MCF 10A (cell line): ENCODE measurements at regions not wholly inside any gene's neighbourhood (a gene's known extent, or its start where the extent isn't known, plus 50 kb on each side); places are given as distances from the start of the nearest gene placed in this dataset.

ENCODE experiments used
- BruUV-seq: library from RNA; stranded (reverse); fragments of 400-500 nt; replicated peaks from 2 replicates; lab custom pipeline; 2021; lab: Mats Ljungman, UMichigan
- CTCF ChIA-PET: fragments of 300-600 bp; sonication (Branson Sonifier 250); formaldehyde crosslinking; extraction: SDS; loops from one replicate; lab custom pipeline; 2021; ENCODE audit warnings: antibody characterized with exemption, inconsistent platforms; lab: Yijun Ruan, JAX
- POLR2A ChIA-PET: fragments of 300-600, 350-650 bp; sonication (Branson Sonifier 250); formaldehyde crosslinking; extraction: SDS; loops from one replicate; lab custom pipeline; 2020; ENCODE audit warnings: antibody characterized with exemption, inconsistent platforms; lab: Yijun Ruan, JAX
- DNase-seq: peaks from one replicate; pipeline ENCODE4 v3.0.0-alpha.2; 2018; ENCODE audit not compliant: unreplicated experiment
- H3K27ac Mint-ChIP-seq: one replicate; pipeline ENCODE4 v1.8.0; 2022; ENCODE audit warnings: mild to moderate bottlenecking, low read depth, mixed read lengths; ENCODE audit not compliant: unreplicated experiment
- H3K27me3 Mint-ChIP-seq: one replicate; pipeline ENCODE4 v1.8.0; 2022; ENCODE audit warnings: mixed read lengths; ENCODE audit not compliant: insufficient read depth, unreplicated experiment
- H3K36me3 Mint-ChIP-seq: one replicate; pipeline ENCODE4 v1.8.0; 2022; ENCODE audit warnings: mild to moderate bottlenecking, moderate library complexity, mixed read lengths; ENCODE audit not compliant: insufficient read depth, unreplicated experiment
- H3K4me1 Mint-ChIP-seq: one replicate; pipeline ENCODE4 v1.8.0; 2022; ENCODE audit warnings: mixed read lengths; ENCODE audit not compliant: insufficient read depth, unreplicated experiment
- H3K4me3 Mint-ChIP-seq: one replicate; pipeline ENCODE4 v1.8.0; 2022; ENCODE audit warnings: mild to moderate bottlenecking, moderate library complexity, mixed read lengths; ENCODE audit not compliant: unreplicated experiment
- H3K9me3 Mint-ChIP-seq: one replicate; pipeline ENCODE4 v1.8.0; 2022; ENCODE audit warnings: mixed read lengths; ENCODE audit not compliant: unreplicated experiment
- CTCF ChIP-seq: fragments of 200-600 bp; IDR thresholded peaks from one replicate; pipeline ENCODE4 v1.8.0; 2022; ENCODE audit warnings: antibody characterized with exemption, mild to moderate bottlenecking; ENCODE audit not compliant: unreplicated experiment
- intact Hi-C: fragments of 100-400 bp; cut with micrococcal nuclease; formaldehyde crosslinking; loops from 2 replicates; pipeline ENCODE4 v1.14.1; 2022

- Mint-ChIP-seq H3K36me3 (no peaks in the 10 kb centered on the region), H3K4me3 (no peak overlapping the region), H3K27me3 (no peaks in the 10 kb centered on the region), H3K9me3 (no peaks in the 10 kb centered on the region), H3K4me1 (no peaks in the 10 kb centered on the region), H3K27ac (no peak overlapping the region)
- no peak for TF ChIP-seq CTCF
- POLR2A ChIA-PET: interaction anchor here (0.8 kb wide), 1 partner anchor 29 kb away, joined by 3 read pairs; no protein-coding TSS in a partner anchor
- CTCF ChIA-PET: no interaction called here
- intact Hi-C loops: no loop called here
- BruUV-seq: no TSS peak
- DNase-seq: no peak
Observed at GRCh38 chr1:239590556-239590955, 204.2 kb downstream of the CHRM3 start.

- CTCF ChIA-PET: interaction anchor here (0.6 to 0.9 kb wide), 2 partner anchors 11 to 616 kb away, joined by 3 read pairs; no protein-coding TSS in a partner anchor
- Mint-ChIP-seq H3K4me3 (no peak overlapping the region), H3K36me3 (no peaks in the 10 kb centered on the region), H3K9me3 (no peaks in the 10 kb centered on the region), H3K4me1 (no peaks in the 10 kb centered on the region), H3K27ac (no peak overlapping the region), H3K27me3 (no peaks in the 10 kb centered on the region)
- BruUV-seq: no TSS peak
- no peak for DNase-seq
- TF ChIP-seq CTCF: no peak
- POLR2A ChIA-PET: interaction anchor here (1.5 kb wide), 1 partner anchor 13 kb away, joined by 4 read pairs; no protein-coding TSS in a partner anchor
- intact Hi-C loops: no loop called here
Observed at GRCh38 chr1:239593527-239593926, 207.2 kb downstream of the CHRM3 start.

- no peak for DNase-seq
- Mint-ChIP-seq H3K4me3 (no peak overlapping the region), H3K27me3 (no peaks in the 10 kb centered on the region), H3K36me3 (no peaks in the 10 kb centered on the region), H3K9me3 (peaks cover 20% of the 10 kb centered on the region), H3K27ac (no peak overlapping the region), H3K4me1 (no peaks in the 10 kb centered on the region)
- intact Hi-C loops: loop anchor here (10.0 kb wide), 1 partner anchor 294 kb away; no protein-coding TSS in a partner anchor
- TF ChIP-seq CTCF: no peak
- BruUV-seq: no TSS peak
- ChIA-PET CTCF (interaction anchor here (0.5 to 0.8 kb wide), 2 partner anchors 24 to 1092 kb away, joined by 3 read pairs; no protein-coding TSS in a partner anchor), POLR2A (interaction anchor here (1.2 kb wide), 1 partner anchor 158 kb away, joined by 4 read pairs; no protein-coding TSS in a partner anchor)
Observed at GRCh38 chr1:239600588-239600987, 214.2 kb downstream of the CHRM3 start.

GRCh38 chr1:239601108-239601507 lies 214.7 kb downstream of the CHRM3 start:
- BruUV-seq: no TSS peak
- Mint-ChIP-seq H3K27me3 (no peaks in the 10 kb centered on the region), H3K4me3 (no peak overlapping the region), H3K36me3 (no peaks in the 10 kb centered on the region), H3K27ac (no peak overlapping the region), H3K9me3 (peaks cover 25% of the 10 kb centered on the region), H3K4me1 (no peaks in the 10 kb centered on the region)
- CTCF ChIA-PET: interaction anchor here (0.8 kb wide), 1 partner anchor 25 kb away, joined by 3 read pairs; no protein-coding TSS in a partner anchor
- intact Hi-C loops: loop anchor here (10.0 kb wide), 1 partner anchor 294 kb away; no protein-coding TSS in a partner anchor
- DNase-seq: no peak
- TF ChIP-seq CTCF: no peak
- POLR2A ChIA-PET: interaction anchor here (1.2 kb wide), 1 partner anchor 157 kb away, joined by 4 read pairs; no protein-coding TSS in a partner anchor
